Stimulated activated CD4-positive, alpha-beta T cell treated with anti-CD3 and anti-CD28 coated beads, Interleukin-1b, Interleukin-23, amount 100 ng/mL, for 48 hours (primary cell): ENCODE measurements at regions not wholly inside any gene's neighbourhood (a gene's known extent, or its start where the extent isn't known, plus 50 kb on each side); places are given as distances from the start of the nearest gene placed in this dataset.
"Not testable (repeated sequence)": the region's sequence is repeated elsewhere in the genome, so short reads cannot be mapped to it uniquely, and the experiment has no call there.

Experiments
- DNase-seq: peaks from one replicate; pipeline ENCODE4 v3.0.0-alpha.2; 2020

GRCh38 chr10:105598207-105598606 lies 957.1 kb downstream of the SORCS3 start:
- DNase-seq, result no peak

GRCh38 chr10:105597312-105597711 lies 956.2 kb downstream of the SORCS3 start:
- no peak for DNase-seq

GRCh38 chr10:105596749-105597148 lies 955.7 kb downstream of the SORCS3 start:
- no peak for DNase-seq

GRCh38 chr10:105594296-105594695 lies 953.2 kb downstream of the SORCS3 start:
- no peak for DNase-seq

- no peak for DNase-seq
Measured at GRCh38 chr10:105592468-105592867, 951.4 kb downstream of the SORCS3 start.

- no peak for DNase-seq
Measured at GRCh38 chr10:105586451-105587098, 945.5 kb downstream of the SORCS3 start.

- DNase-seq, result no peak
Measured at GRCh38 chr10:105585753-105586152, 944.7 kb downstream of the SORCS3 start.

- no peak for DNase-seq
Measured at GRCh38 chr10:105585171-105585570, 944.1 kb downstream of the SORCS3 start.

- DNase-seq, result no peak
Measured at GRCh38 chr10:105579112-105579511, 938.0 kb downstream of the SORCS3 start.

GRCh38 chr10:105577865-105578607 lies 936.9 kb downstream of the SORCS3 start:
- DNase-seq, result no peak

GRCh38 chr10:105559333-105560097 lies 918.4 kb downstream of the SORCS3 start:
- DNase-seq, result no peak

- DNase-seq, result not testable (repeated sequence)
Measured at GRCh38 chr10:105550453-105550852, 909.4 kb downstream of the SORCS3 start.

- DNase-seq, result no peak
Measured at GRCh38 chr10:105549731-105550130, 908.6 kb downstream of the SORCS3 start.

GRCh38 chr10:105545101-105545500 lies 904.0 kb downstream of the SORCS3 start:
- no peak for DNase-seq

GRCh38 chr10:105540381-105540780 lies 899.3 kb downstream of the SORCS3 start:
- no peak for DNase-seq

- DNase-seq, result no peak
Measured at GRCh38 chr10:105538874-105539273, 897.8 kb downstream of the SORCS3 start.

- no peak for DNase-seq
Measured at GRCh38 chr10:105535478-105535877, 894.4 kb downstream of the SORCS3 start.

GRCh38 chr10:105534086-105534485 lies 893.0 kb downstream of the SORCS3 start:
- no peak for DNase-seq

- no peak for DNase-seq
Measured at GRCh38 chr10:105516511-105516910, 875.4 kb downstream of the SORCS3 start.

- no peak for DNase-seq
Measured at GRCh38 chr10:105514106-105514505, 873.0 kb downstream of the SORCS3 start.

- DNase-seq, result no peak
Measured at GRCh38 chr10:105509517-105509916, 868.4 kb downstream of the SORCS3 start.

- no peak for DNase-seq
Measured at GRCh38 chr10:105506262-105506661, 865.2 kb downstream of the SORCS3 start.

GRCh38 chr10:105503714-105504113 lies 862.6 kb downstream of the SORCS3 start:
- no peak for DNase-seq

GRCh38 chr10:105502058-105502457 lies 861.0 kb downstream of the SORCS3 start:
- DNase-seq, result no peak
